ENCODE measurements at regions not wholly inside any gene's neighbourhood (a gene's known extent, or its start where the extent isn't known, plus 50 kb on each side); places are given as distances from the start of the nearest gene placed in this dataset.

GRCh38 chr9:121557581-121558447, 58.2 kb upstream of the GGTA1 start:
- TF ChIP-seq CTCF (IDR thresholded peaks at IDR 0.05; ENCODE audit: low read depth, low read length): no peak
- in situ Hi-C loops (cut with HindIII; ENCODE audit: low sequenced_read_pairs): loop anchor here (10.0 kb wide), 1 partner anchor 137 kb away; no protein-coding TSS in a partner anchor
- peak; percentile 95 for DNase-seq (ENCODE audit: low read depth, low spot score)
- H3K4me3 ChIP-seq (ENCODE audit: low read depth, low read length): no peak overlapping the region

GRCh38 chr9:121558473-121558872, 58.8 kb upstream of the GGTA1 start:
- in situ Hi-C loops (cut with HindIII; ENCODE audit: low sequenced_read_pairs): loop anchor here (10.0 kb wide), 1 partner anchor 136 kb away; no protein-coding TSS in a partner anchor
- no peak for DNase-seq (ENCODE audit: low read depth, low spot score)
- no peak for TF ChIP-seq CTCF (IDR thresholded peaks at IDR 0.05; ENCODE audit: low read depth, low read length)
- H3K4me3 ChIP-seq (ENCODE audit: low read depth, low read length): no peak overlapping the region

GRCh38 chr9:121559183-121559582, 59.5 kb upstream of the GGTA1 start:
- TF ChIP-seq CTCF (IDR thresholded peaks at IDR 0.05; ENCODE audit: low read depth, low read length): no peak
- peak; percentile 43 for DNase-seq (ENCODE audit: low read depth, low spot score)
- no peak overlapping the region for H3K4me3 ChIP-seq (ENCODE audit: low read depth, low read length)
- in situ Hi-C loops (cut with HindIII; ENCODE audit: low sequenced_read_pairs): loop anchor here (10.0 kb wide), 1 partner anchor 136 kb away; no protein-coding TSS in a partner anchor

GRCh38 chr9:121560921-121561320, 61.3 kb upstream of the GGTA1 start:
- no peak for TF ChIP-seq CTCF (IDR thresholded peaks at IDR 0.05; ENCODE audit: low read depth, low read length)
- in situ Hi-C loops (cut with HindIII; ENCODE audit: low sequenced_read_pairs): no loop called here
- no peak overlapping the region for H3K4me3 ChIP-seq (ENCODE audit: low read depth, low read length)
- no peak for DNase-seq (ENCODE audit: low read depth, low spot score)

- no peak overlapping the region for H3K4me3 ChIP-seq (ENCODE audit: low read depth, low read length)
- TF ChIP-seq CTCF (IDR thresholded peaks at IDR 0.05; ENCODE audit: low read depth, low read length): peak; percentile 14
- in situ Hi-C loops (cut with HindIII; ENCODE audit: low sequenced_read_pairs): no loop called here
- no peak for DNase-seq (ENCODE audit: low read depth, low spot score)
Observed at GRCh38 chr9:121561385-121562222, 62.0 kb upstream of the GGTA1 start.

GRCh38 chr9:121562301-121562700, 62.7 kb upstream of the GGTA1 start:
- no peak for TF ChIP-seq CTCF (IDR thresholded peaks at IDR 0.05; ENCODE audit: low read depth, low read length)
- in situ Hi-C loops (cut with HindIII; ENCODE audit: low sequenced_read_pairs): no loop called here
- DNase-seq (ENCODE audit: low read depth, low spot score): no peak
- H3K4me3 ChIP-seq (ENCODE audit: low read depth, low read length): no peak overlapping the region
